Liver (tissue), 3 donors: ENCODE measurements at regions not wholly inside any gene's neighbourhood (a gene's known extent, or its start where the extent isn't known, plus 50 kb on each side); places are given as distances from the start of the nearest gene placed in this dataset.

ENCODE experiments used
- GABPA ChIP-seq, 2 donors: IDR thresholded peaks in 1 of 2; conservative IDR thresholded peaks in 1 of 2; 2 replicates each; pipeline ENCODE4 v1.6.1; 2016; ENCODE audit warnings: antibody characterized with exemption in 2 of 2, mild to moderate bottlenecking in 1 of 2, moderate library complexity in 1 of 2
- HNF4A ChIP-seq, 2 donors: conservative IDR thresholded peaks; 2 replicates each; pipeline ENCODE4 v1.6.1; 2016; ENCODE audit warnings: antibody characterized with exemption in 2 of 2, mild to moderate bottlenecking in 2 of 2
- HNF4G ChIP-seq: IDR thresholded peaks from 2 replicates; pipeline ENCODE4 v1.6.1; 2016; ENCODE audit warnings: antibody characterized with exemption
- JUND ChIP-seq, 2 donors: IDR thresholded peaks; 2 replicates each; pipeline ENCODE4 v1.6.1; 2016; ENCODE audit warnings: antibody characterized with exemption in 2 of 2
- RAD21 ChIP-seq, 2 donors: IDR thresholded peaks; 2 replicates each; pipeline ENCODE4 v1.6.1; 2016; ENCODE audit warnings: antibody characterized with exemption in 2 of 2, mild to moderate bottlenecking in 2 of 2
- SP1 ChIP-seq: IDR thresholded peaks from 2 replicates; pipeline ENCODE4 v1.6.1; 2018; ENCODE audit warnings: antibody characterized with exemption, mild to moderate bottlenecking
- TAF1 ChIP-seq: conservative IDR thresholded peaks from 2 replicates; pipeline ENCODE4 v1.6.1; 2016; ENCODE audit warnings: antibody characterized with exemption, mild to moderate bottlenecking
- YY1 ChIP-seq: IDR thresholded peaks from 2 replicates; pipeline ENCODE4 v1.6.1; 2016; ENCODE audit warnings: antibody characterized with exemption, mild to moderate bottlenecking
- TF ChIP-seq, protein P1 (sequence below): fragments of 150-350 bp; IDR thresholded peaks from 2 replicates; pipeline ENCODE4 v1.5.1; 2017; ENCODE audit warnings: improper control_type of control experiment, low read depth, low read length; ENCODE audit not compliant: missing input control
- TF ChIP-seq, protein P2 (sequence below): IDR thresholded peaks from 2 replicates; pipeline ENCODE4 v1.6.1; 2016; ENCODE audit warnings: antibody characterized with exemption
- TF ChIP-seq, protein P3 (sequence below): IDR thresholded peaks from 2 replicates; pipeline ENCODE4 v1.6.1; 2016; ENCODE audit warnings: antibody characterized with exemption, mild to moderate bottlenecking
- donor health status: healthy.
- donor health status: healthy.

DNA sequence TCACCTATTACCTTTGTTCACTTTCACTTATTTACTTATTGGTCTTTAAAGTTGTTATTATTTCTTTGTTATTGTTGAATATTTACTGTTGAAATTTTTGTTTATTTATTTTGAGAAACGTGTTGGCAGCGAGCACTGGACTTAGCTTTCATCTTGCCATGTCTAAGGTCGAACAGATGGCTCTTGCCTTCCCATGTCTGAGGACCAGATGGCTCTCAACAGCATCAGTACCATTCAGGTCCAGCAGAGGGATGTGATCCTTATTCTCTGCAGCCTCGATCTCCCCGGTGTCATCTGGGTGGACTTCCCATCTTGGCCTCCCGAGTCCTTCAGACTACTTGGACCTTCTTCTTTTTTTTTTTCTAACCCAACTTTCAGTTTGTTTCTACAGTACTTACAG, 1437.6 kb downstream of the UQCRFS1 start:
- TF ChIP-seq, protein P1, sequence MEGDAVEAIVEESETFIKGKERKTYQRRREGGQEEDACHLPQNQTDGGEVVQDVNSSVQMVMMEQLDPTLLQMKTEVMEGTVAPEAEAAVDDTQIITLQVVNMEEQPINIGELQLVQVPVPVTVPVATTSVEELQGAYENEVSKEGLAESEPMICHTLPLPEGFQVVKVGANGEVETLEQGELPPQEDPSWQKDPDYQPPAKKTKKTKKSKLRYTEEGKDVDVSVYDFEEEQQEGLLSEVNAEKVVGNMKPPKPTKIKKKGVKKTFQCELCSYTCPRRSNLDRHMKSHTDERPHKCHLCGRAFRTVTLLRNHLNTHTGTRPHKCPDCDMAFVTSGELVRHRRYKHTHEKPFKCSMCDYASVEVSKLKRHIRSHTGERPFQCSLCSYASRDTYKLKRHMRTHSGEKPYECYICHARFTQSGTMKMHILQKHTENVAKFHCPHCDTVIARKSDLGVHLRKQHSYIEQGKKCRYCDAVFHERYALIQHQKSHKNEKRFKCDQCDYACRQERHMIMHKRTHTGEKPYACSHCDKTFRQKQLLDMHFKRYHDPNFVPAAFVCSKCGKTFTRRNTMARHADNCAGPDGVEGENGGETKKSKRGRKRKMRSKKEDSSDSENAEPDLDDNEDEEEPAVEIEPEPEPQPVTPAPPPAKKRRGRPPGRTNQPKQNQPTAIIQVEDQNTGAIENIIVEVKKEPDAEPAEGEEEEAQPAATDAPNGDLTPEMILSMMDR, result no peak
- no peak for TF ChIP-seq RAD21 (IDR thresholded peaks at IDR 0.05)
- TF ChIP-seq SP1, result no peak
- TF ChIP-seq HNF4A (conservative IDR thresholded peaks at IDR 0.05), result no peak
- TF ChIP-seq JUND (IDR thresholded peaks at IDR 0.05), result no peak
- TF ChIP-seq, protein P2, sequence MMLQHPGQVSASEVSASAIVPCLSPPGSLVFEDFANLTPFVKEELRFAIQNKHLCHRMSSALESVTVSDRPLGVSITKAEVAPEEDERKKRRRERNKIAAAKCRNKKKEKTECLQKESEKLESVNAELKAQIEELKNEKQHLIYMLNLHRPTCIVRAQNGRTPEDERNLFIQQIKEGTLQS, result no peak
- TF ChIP-seq, protein P3, sequence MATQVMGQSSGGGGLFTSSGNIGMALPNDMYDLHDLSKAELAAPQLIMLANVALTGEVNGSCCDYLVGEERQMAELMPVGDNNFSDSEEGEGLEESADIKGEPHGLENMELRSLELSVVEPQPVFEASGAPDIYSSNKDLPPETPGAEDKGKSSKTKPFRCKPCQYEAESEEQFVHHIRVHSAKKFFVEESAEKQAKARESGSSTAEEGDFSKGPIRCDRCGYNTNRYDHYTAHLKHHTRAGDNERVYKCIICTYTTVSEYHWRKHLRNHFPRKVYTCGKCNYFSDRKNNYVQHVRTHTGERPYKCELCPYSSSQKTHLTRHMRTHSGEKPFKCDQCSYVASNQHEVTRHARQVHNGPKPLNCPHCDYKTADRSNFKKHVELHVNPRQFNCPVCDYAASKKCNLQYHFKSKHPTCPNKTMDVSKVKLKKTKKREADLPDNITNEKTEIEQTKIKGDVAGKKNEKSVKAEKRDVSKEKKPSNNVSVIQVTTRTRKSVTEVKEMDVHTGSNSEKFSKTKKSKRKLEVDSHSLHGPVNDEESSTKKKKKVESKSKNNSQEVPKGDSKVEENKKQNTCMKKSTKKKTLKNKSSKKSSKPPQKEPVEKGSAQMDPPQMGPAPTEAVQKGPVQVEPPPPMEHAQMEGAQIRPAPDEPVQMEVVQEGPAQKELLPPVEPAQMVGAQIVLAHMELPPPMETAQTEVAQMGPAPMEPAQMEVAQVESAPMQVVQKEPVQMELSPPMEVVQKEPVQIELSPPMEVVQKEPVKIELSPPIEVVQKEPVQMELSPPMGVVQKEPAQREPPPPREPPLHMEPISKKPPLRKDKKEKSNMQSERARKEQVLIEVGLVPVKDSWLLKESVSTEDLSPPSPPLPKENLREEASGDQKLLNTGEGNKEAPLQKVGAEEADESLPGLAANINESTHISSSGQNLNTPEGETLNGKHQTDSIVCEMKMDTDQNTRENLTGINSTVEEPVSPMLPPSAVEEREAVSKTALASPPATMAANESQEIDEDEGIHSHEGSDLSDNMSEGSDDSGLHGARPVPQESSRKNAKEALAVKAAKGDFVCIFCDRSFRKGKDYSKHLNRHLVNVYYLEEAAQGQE, result no peak
- no peak for TF ChIP-seq GABPA (IDR thresholded peaks at IDR 0.05 in 1 of 2, conservative IDR thresholded peaks at IDR 0.05 in 1 of 2)
- TF ChIP-seq YY1, result no peak
- no peak for TF ChIP-seq HNF4G
- TF ChIP-seq TAF1, result no peak
